Keratinocyte (primary cell): ENCODE measurements at regions not wholly inside any gene's neighbourhood (a gene's known extent, or its start where the extent isn't known, plus 50 kb on each side); places are given as distances from the start of the nearest gene placed in this dataset.

ENCODE experiments used
- DNase-seq: peaks from one replicate; pipeline ENCODE4 v3.0.0-alpha.2; 2011; ENCODE audit warnings: low read depth, missing footprints, low spot score
- FAIRE-seq: peaks from 2 replicates; lab custom pipeline; 2011; peaks lifted over from hg19 to GRCh38; lab: Jason Lieb, UNC
- H2AFZ ChIP-seq: 2 replicates; pipeline ENCODE4 v1.6.0; 2012; ENCODE audit warnings: low read length, control low read depth, inconsistent platforms; ENCODE audit not compliant: control insufficient read depth
- H3K27ac ChIP-seq: 2 replicates; pipeline ENCODE4 v1.5.1; 2011; ENCODE audit warnings: low read length; ENCODE audit not compliant: control insufficient read depth, insufficient read depth
- H3K27me3 ChIP-seq: 3 replicates; pipeline ENCODE4 v1.6.0; 2011; ENCODE audit warnings: low read length; ENCODE audit not compliant: control insufficient read depth, insufficient read depth; ENCODE audit errors: extremely low read depth
- H3K36me3 ChIP-seq, 2 experiments: 2 replicates in 1 of 2; 3 replicates in 1 of 2; pipeline ENCODE4 v1.5.1; 2011; ENCODE audit warnings: low read length in 2 of 2, mild to moderate bottlenecking in 1 of 2; ENCODE audit not compliant: control insufficient read depth in 2 of 2, insufficient read depth in 2 of 2; ENCODE audit errors: extremely low read depth in 1 of 2
- H3K4me1 ChIP-seq: 3 replicates; pipeline ENCODE4 v1.5.1; 2011; ENCODE audit warnings: low read length; ENCODE audit not compliant: control insufficient read depth, insufficient read depth; ENCODE audit errors: extremely low read depth
- H3K4me2 ChIP-seq: 3 replicates; pipeline ENCODE4 v1.6.0; 2011; ENCODE audit warnings: low read depth, low read length; ENCODE audit not compliant: control insufficient read depth, insufficient read depth; ENCODE audit errors: extremely low read depth
- H3K4me3 ChIP-seq, 3 experiments: fragments of 200-600 bp in 1 of 3; sonication (generic) in 1 of 3; 2 replicates in 2 of 3; 3 replicates in 1 of 3; pipeline ENCODE4 v1.5.1; 2011 to 2016; ENCODE audit warnings: low read length in 3 of 3, mild to moderate bottlenecking in 3 of 3, control low read depth in 2 of 3, inconsistent platforms in 1 of 3, low read depth in 1 of 3, mixed read lengths in 1 of 3, mixed run types in 1 of 3, moderate library complexity in 1 of 3; ENCODE audit not compliant: control insufficient read depth in 2 of 3, insufficient read depth in 2 of 3; ENCODE audit errors: extremely low read depth in 1 of 3
- H3K79me2 ChIP-seq: 2 replicates; pipeline ENCODE4 v1.6.0; 2012; ENCODE audit warnings: low read length; ENCODE audit not compliant: control insufficient read depth, insufficient read depth
- H3K9ac ChIP-seq: 3 replicates; pipeline ENCODE4 v1.6.0; 2011; ENCODE audit warnings: low read length; ENCODE audit not compliant: control insufficient read depth, insufficient read depth; ENCODE audit errors: extremely low read depth
- H3K9me1 ChIP-seq: 3 replicates; pipeline ENCODE4 v1.6.0; 2011; ENCODE audit warnings: low read length; ENCODE audit not compliant: control insufficient read depth, insufficient read depth; ENCODE audit errors: extremely low read depth
- H3K9me3 ChIP-seq: 2 replicates; pipeline ENCODE4 v1.5.1; 2012; ENCODE audit warnings: low read depth, low read length; ENCODE audit not compliant: control insufficient read depth
- H4K20me1 ChIP-seq: 3 replicates; pipeline ENCODE4 v1.6.0; 2011; ENCODE audit warnings: low read length; ENCODE audit not compliant: control insufficient read depth, insufficient read depth; ENCODE audit errors: extremely low read depth
- CTCF ChIP-seq, 3 experiments: IDR thresholded peaks in 1 of 3; conservative IDR thresholded peaks in 1 of 3; optimal IDR thresholded peaks in 1 of 3; 2 replicates in 2 of 3; 3 replicates in 1 of 3; pipeline versions ENCODE3 to v1.5.1; 2011; ENCODE audit warnings: low read length in 3 of 3, mild to moderate bottlenecking in 3 of 3, moderate library complexity in 2 of 3, control low read depth in 1 of 3, inconsistent platforms in 1 of 3; ENCODE audit not compliant: insufficient read depth in 2 of 3; ENCODE audit errors: extremely low read depth in 1 of 3
- EZH2 ChIP-seq: IDR thresholded peaks from one replicate; pipeline ENCODE4 v1.6.1; 2012; ENCODE audit warnings: inconsistent platforms, mild to moderate bottlenecking, low read length, moderate library complexity
- dilution Hi-C: fragments of 300-500 bp; cut with MboI; formaldehyde crosslinking; loops from one replicate; pipeline ENCODE4 v1.7.0; 2020; ENCODE audit warnings: low sequenced_read_pairs; ENCODE audit not compliant: extremely low pct_ligation_motif_present

- Histone ChIP-seq H3K4me3 (no peak overlapping the region), H3K36me3 (no peaks in the 10 kb centered on the region), H3K27me3 (no peaks in the 10 kb centered on the region), H3K4me1 (peaks cover 15% of the 10 kb centered on the region), H3K79me2 (no peaks in the 10 kb centered on the region), H3K9me3 (no peaks in the 10 kb centered on the region), H3K27ac (no peak overlapping the region), H2AFZ (no peak overlapping the region), H3K9ac (no peak overlapping the region), H4K20me1 (no peaks in the 10 kb centered on the region), H3K9me1 (no peaks in the 10 kb centered on the region), H3K4me2 (no peak overlapping the region)
- DNase-seq = no peak
- no peak for FAIRE-seq
- dilution Hi-C loops = no loop called here
- TF ChIP-seq EZH2 (no peak), CTCF (optimal IDR thresholded peaks at IDR 0.05 in 1 of 3, IDR thresholded peaks at IDR 0.05 in 1 of 3, conservative IDR thresholded peaks at IDR 0.05 in 1 of 3; ENCODE audit: extremely low read depth in 1 of 3, insufficient read depth in 2 of 3, low read length in 3 of 3) (no peak)
Observed at GRCh38 chr1:207214453-207214852, 107.0 kb upstream of the CD55 start.

- Histone ChIP-seq H3K9me3 (no peaks in the 10 kb centered on the region), H2AFZ (no peak overlapping the region), H3K27me3 (no peaks in the 10 kb centered on the region), H3K9ac (no peak overlapping the region), H4K20me1 (no peaks in the 10 kb centered on the region), H3K4me3 (no peak overlapping the region), H3K79me2 (no peaks in the 10 kb centered on the region), H3K9me1 (no peaks in the 10 kb centered on the region), H3K36me3 (no peaks in the 10 kb centered on the region), H3K4me2 (peak overlapping the region; percentile 71), H3K4me1 (peaks cover 32% of the 10 kb centered on the region), H3K27ac (no peak overlapping the region)
- DNase-seq = no peak
- dilution Hi-C loops = no loop called here
- no peak for TF ChIP-seq EZH2
- TF ChIP-seq CTCF (optimal IDR thresholded peaks at IDR 0.05 in 1 of 3, IDR thresholded peaks at IDR 0.05 in 1 of 3, conservative IDR thresholded peaks at IDR 0.05 in 1 of 3; ENCODE audit: extremely low read depth in 1 of 3, insufficient read depth in 2 of 3, low read length in 3 of 3) = no peak
- no peak for FAIRE-seq
Observed at GRCh38 chr1:207217778-207218511, 103.5 kb upstream of the CD55 start.
